NCI-H1417 treated with DMSO at 0.1 percent for 48 hours (cell line): ENCODE measurements at regions not wholly inside any gene's neighbourhood (a gene's known extent, or its start where the extent isn't known, plus 50 kb on each side); places are given as distances from the start of the nearest gene placed in this dataset.

Source experiments
- DNase-seq: peaks from one replicate; lab custom pipeline; 2025; lab: John Stamatoyannopoulos, UW

DNA sequence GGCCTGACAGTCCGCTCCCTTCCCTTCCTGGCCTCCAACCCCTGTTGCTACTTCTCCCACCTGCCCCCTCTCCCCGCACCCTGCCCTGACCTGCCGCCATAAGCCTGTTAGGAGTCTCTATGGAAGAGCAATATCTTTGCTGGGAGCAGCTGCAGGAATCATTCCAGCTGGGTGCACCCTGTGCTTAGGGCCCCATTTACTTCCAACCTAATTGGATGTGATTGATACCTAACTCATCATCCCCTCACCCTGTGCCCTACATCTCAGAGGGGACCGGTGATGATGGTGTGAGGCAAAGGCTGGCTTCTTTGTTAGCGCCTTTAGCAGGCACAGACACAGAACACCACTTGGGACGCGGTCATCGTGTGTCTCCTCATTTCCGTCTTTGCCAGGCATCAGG lies 80.0 kb upstream of the FAM180A start:
- no peak for DNase-seq

DNA sequence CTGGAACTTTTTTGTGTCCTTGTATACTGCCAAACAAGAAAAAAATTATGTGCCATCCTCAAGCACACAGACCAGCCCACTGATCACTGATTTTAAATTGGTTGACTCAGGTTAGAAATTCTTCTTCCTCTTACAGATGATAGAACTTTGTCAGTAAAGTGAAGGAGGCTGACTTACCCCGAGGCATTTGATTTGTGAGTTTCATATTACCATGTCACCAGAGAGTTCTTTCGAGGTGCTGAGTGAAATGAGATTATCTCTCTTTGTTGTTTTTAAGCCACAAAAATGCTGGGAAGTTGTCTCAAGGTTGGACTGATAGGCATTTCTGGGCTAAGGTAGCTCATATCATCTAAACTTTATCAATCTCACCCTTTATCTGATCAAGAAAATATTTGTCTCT lies 78.8 kb upstream of the FAM180A start:
- no peak for DNase-seq

GRCh38 chr7:135825406-135825805 lies 76.8 kb upstream of the FAM180A start:
- DNase-seq, result no peak

DNA sequence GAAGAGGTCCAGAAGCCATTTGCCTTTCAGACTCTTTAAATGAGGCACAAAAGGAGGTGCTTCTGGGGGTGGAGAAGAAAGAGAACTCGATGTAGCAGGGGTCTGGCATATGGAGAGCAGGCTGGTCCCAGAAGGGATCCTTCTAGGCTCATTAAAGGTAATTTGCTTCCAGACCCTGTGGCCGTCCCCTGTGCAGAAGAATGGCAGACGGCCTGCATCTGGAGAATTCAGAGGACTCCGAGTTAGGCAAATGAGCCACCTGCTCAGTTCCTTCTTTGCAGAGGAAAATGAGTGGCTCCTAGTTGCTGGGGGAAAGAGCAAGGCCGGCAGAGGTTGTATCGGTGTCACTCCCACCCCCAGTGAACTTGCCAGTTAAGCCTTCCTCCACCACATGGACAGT lies 73.8 kb upstream of the FAM180A start:
- DNase-seq, result no peak

DNA sequence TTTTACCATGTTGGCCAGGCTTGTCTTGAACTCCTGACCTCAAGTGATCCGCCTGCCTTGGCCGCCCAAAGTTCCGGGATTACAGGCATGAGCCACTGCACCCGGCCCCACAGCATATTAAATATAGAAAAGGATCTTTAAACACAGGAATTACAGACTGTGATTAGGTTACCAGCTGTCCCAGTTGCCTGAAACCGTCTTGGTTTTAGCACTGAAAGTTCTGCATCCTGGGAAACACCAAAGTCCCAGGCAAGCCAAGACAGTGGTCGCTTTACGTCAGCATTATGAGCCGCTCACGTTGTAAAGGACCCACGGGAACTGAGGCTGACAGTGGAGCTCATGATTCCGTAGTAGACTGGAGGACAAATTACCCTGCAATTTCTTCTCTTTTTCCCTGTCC lies 69.0 kb upstream of the FAM180A start:
- DNase-seq, result no peak

DNA sequence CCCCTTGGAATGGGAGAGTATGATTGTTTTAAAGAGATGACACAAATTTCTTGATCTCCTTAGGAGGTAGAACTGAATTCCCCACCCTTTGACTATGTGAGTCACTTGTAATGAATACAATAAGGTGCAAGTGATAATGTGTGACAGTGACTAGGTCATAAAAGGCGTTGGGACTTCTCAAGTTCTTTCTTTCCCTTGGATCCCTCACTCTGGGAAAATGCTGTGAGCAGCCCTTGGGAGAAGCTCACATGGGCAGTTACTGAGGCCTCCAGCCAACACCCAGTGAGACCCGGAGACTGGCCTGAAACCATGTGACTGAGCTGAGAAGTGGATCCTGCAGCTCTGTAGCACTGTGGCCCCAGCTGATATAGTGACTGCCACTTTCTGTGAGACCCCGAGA lies 66.4 kb upstream of the FAM180A start:
- no peak for DNase-seq

- no peak for DNase-seq
These were observed 63.5 kb upstream of the FAM180A start for GRCh38 chr7:135812148-135812547.

GRCh38 chr7:135811506-135811905 lies 62.9 kb upstream of the FAM180A start:
- DNase-seq, result no peak

- no peak for DNase-seq
These were observed 59.6 kb upstream of the FAM180A start for GRCh38 chr7:135808206-135808605.

- DNase-seq, result no peak
These were observed 54.5 kb upstream of the FAM180A start for GRCh38 chr7:135803143-135803542.

- no peak for DNase-seq
These were observed 54.1 kb upstream of the FAM180A start for GRCh38 chr7:135802697-135803096.

GRCh38 chr7:135801877-135802276 lies 53.3 kb upstream of the FAM180A start:
- DNase-seq, result peak; percentile 28

DNA sequence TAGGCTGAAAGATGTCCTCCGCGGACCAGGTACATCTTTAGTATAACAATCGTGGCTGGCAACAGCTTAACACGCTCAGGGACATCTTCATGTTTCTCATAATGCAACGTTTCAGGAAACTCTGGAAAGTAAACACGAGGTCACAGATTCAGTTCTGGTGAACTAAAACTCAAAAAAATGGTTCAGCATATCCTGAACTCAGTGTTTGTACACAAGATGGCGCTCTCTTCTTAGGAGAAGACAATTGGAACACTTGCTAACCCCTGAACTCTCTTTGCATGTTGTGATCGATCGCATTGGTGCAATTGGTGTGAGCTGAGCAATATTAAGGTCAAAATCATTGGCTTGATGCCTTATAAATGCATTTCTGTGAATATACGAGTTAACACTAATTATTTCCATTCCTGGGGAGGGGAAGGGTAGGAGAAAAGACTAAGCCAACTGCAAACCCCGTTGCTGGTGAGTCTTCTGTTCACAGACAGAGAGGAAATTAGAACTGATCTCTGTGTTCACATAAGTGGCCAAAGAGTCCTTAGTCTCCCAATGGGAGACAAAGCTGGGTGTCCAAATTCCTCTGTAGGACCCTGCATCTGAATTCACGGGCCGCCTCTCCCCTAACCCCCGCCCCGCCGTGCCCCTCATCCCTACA lies 52.6 kb upstream of the FAM180A start:
- DNase-seq, result peak; percentile 90

DNA sequence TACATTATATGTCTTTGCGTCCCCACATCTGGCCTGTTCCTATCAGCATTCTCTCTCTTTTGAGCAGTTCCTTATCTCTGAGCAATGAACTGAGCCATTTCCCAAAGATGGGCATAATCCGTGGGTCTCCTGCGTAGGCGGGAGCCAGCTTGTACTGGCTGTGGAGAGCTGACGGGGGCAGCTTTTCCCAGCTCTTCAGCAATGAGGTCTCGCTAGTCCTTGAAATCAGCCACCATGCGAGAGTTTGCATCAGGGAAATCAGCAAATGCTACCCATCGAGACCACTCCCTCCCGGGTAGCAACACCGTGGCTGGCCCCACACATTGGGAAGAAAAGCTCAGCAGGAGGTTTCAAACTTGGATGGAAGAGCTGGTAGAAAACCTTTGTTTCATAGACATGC lies 51.9 kb upstream of the FAM180A start:
- DNase-seq, result no peak

GRCh38 chr7:135799881-135800280 lies 51.3 kb upstream of the FAM180A start:
- no peak for DNase-seq
